Muscle layer of duodenum (tissue), 2 donors: ENCODE measurements at regions not wholly inside any gene's neighbourhood (a gene's known extent, or its start where the extent isn't known, plus 50 kb on each side); places are given as distances from the start of the nearest gene placed in this dataset.

Source experiments
- H3K27ac ChIP-seq: one replicate; pipeline ENCODE4 v1.7.0; 2013; ENCODE audit warnings: mild to moderate bottlenecking, low read length
- H3K27me3 ChIP-seq: one replicate; pipeline ENCODE4 v1.7.0; 2013; ENCODE audit warnings: low read depth, mild to moderate bottlenecking, control low read depth, low read length
- H3K36me3 ChIP-seq, 2 donors: one replicate each; pipeline ENCODE4 v1.7.0; 2013; ENCODE audit warnings: low read length in 2 of 2, control low read depth in 1 of 2, mild to moderate bottlenecking in 1 of 2; ENCODE audit not compliant: insufficient read depth in 2 of 2, control insufficient read depth in 1 of 2
- H3K4me1 ChIP-seq, 2 donors: one replicate each; pipeline ENCODE4 v1.7.0; 2013; ENCODE audit warnings: low read length in 2 of 2, mild to moderate bottlenecking in 2 of 2, control low read depth in 1 of 2, moderate library complexity in 1 of 2; ENCODE audit not compliant: insufficient read depth in 2 of 2, control insufficient read depth in 1 of 2
- H3K4me3 ChIP-seq, 2 donors: one replicate each; pipeline ENCODE4 v1.7.0; 2013; ENCODE audit warnings: low read length in 2 of 2, low read depth in 1 of 2, mild to moderate bottlenecking in 1 of 2
- H3K9me3 ChIP-seq, 2 donors: one replicate each; pipeline ENCODE4 v1.7.0; 2013; ENCODE audit warnings: low read length in 2 of 2, control low read depth in 1 of 2, mild to moderate bottlenecking in 1 of 2; ENCODE audit not compliant: control insufficient read depth in 1 of 2
- donor health status: healthy.

DNA sequence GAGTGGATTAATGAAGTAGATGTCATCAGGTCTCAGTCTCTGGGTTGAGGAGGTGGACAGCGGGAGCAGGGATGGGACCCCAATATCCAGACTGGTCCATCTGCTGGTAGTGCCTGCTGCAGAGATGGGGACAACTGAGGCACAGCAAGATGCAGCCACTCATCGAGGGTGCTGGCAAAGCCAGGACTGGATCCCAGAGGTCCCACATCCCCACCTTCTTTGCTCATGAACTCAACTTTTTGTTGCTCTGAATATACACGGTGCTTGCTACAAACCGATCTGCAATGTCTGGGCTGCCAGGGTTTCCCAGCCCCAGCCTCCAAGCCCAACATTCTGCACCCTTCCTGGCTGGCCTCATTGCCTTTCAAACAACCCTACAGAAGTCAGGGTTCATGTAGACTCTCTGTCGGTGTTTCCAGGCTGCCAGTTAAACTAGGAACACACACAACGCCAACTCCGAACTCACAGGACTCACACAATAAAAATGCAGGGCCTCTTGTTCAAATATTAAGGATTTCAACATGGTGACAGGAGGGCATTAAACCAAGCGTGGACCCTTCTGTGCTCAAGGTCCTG is 168.2 kb downstream of the MN1 start:
- no peak overlapping the region for H3K27ac ChIP-seq
- peaks cover 5% of the 10 kb centered on the region for H3K27me3 ChIP-seq
- H3K4me3 ChIP-seq: no peak overlapping the region
- H3K4me1 ChIP-seq: peaks cover 0 to 9% of the 10 kb centered on the region in 2 donors
- no peaks in the 10 kb centered on the region for H3K36me3 ChIP-seq
- H3K9me3 ChIP-seq: no peaks in the 10 kb centered on the region

DNA sequence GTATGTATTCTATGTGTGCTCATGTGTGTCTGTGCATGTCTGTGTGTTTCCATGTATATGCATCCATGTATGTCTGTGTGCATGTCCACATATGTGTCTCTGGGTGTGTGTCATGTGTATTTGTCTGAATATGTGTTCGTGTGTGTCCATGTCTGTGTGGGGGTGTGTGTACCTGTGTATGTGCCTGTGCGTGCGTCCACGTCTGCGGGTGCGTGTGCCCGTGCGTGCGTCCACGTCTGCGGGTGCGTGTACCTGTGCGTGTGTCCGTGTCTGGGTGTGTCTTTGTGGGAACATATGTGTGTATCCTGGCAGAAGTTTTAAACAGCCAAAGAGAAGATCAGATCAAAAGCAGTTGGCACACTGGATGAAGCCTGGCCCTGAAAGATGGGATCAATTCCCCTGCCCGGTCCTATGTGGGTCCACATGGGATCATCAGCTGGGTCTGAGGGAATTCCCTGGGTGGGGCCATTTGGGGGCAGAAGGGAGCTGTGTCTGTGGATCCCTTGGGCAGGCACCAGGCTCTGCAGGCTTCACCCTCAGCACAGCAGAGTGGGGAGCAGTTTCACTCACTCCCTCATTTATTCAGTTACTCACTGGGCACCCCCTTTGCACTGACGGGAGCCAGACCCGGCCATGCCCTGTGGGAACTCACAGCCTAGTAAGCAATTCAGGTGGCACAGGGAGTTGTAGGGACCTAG is 167.4 kb downstream of the MN1 start:
- Histone ChIP-seq H3K9me3 (no peaks in the 10 kb centered on the region), H3K4me3 (no peak overlapping the region), H3K4me1 (peaks cover 0 to 9% of the 10 kb centered on the region in 2 donors), H3K27ac (no peak overlapping the region), H3K36me3 (no peaks in the 10 kb centered on the region), H3K27me3 (peaks cover 5% of the 10 kb centered on the region)

GRCh38 chr22:27635435-27635834 is 166.1 kb downstream of the MN1 start:
- H3K36me3 ChIP-seq: no peaks in the 10 kb centered on the region
- no peaks in the 10 kb centered on the region for H3K9me3 ChIP-seq
- no peak overlapping the region for H3K27ac ChIP-seq
- peaks cover 5% of the 10 kb centered on the region for H3K27me3 ChIP-seq
- peaks cover 0 to 9% of the 10 kb centered on the region in 2 donors for H3K4me1 ChIP-seq
- no peak overlapping the region for H3K4me3 ChIP-seq

DNA sequence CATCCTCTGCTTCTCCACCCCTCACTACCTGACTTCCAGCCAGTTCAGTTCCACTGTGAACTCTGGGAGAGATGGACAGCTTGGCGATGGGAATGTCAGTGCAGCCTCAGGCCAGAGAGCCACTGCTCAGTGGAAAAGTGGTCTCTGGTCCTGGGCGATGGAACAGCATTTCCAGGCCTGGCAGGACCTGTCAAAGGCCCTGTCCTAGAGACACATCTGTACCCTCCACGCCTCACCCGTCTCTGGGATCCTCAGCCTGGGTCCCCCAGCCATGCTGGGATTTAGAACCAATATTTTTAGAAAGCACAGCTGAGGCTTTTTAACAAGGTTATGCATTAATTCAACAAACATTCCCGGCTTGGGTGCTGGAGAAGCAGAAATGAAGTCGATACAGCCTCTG is 165.7 kb downstream of the MN1 start:
- Histone ChIP-seq H3K36me3 (no peaks in the 10 kb centered on the region), H3K4me3 (no peak overlapping the region), H3K4me1 (peaks cover 0 to 9% of the 10 kb centered on the region in 2 donors), H3K27ac (no peak overlapping the region), H3K27me3 (peaks cover 5% of the 10 kb centered on the region), H3K9me3 (no peaks in the 10 kb centered on the region)

GRCh38 chr22:27636716-27637508 is 164.6 kb downstream of the MN1 start:
- Histone ChIP-seq H3K27me3 (peaks cover 5% of the 10 kb centered on the region), H3K9me3 (no peaks in the 10 kb centered on the region), H3K36me3 (no peaks in the 10 kb centered on the region), H3K4me1 (peaks cover 0 to 13% of the 10 kb centered on the region in 2 donors), H3K4me3 (no peak overlapping the region), H3K27ac (no peak overlapping the region)

- no peak overlapping the region for H3K27ac ChIP-seq
- H3K36me3 ChIP-seq: no peaks in the 10 kb centered on the region
- peaks cover 0 to 13% of the 10 kb centered on the region in 2 donors for H3K4me1 ChIP-seq
These were observed 164.0 kb downstream of the MN1 start for GRCh38 chr22:27637604-27638003.

DNA sequence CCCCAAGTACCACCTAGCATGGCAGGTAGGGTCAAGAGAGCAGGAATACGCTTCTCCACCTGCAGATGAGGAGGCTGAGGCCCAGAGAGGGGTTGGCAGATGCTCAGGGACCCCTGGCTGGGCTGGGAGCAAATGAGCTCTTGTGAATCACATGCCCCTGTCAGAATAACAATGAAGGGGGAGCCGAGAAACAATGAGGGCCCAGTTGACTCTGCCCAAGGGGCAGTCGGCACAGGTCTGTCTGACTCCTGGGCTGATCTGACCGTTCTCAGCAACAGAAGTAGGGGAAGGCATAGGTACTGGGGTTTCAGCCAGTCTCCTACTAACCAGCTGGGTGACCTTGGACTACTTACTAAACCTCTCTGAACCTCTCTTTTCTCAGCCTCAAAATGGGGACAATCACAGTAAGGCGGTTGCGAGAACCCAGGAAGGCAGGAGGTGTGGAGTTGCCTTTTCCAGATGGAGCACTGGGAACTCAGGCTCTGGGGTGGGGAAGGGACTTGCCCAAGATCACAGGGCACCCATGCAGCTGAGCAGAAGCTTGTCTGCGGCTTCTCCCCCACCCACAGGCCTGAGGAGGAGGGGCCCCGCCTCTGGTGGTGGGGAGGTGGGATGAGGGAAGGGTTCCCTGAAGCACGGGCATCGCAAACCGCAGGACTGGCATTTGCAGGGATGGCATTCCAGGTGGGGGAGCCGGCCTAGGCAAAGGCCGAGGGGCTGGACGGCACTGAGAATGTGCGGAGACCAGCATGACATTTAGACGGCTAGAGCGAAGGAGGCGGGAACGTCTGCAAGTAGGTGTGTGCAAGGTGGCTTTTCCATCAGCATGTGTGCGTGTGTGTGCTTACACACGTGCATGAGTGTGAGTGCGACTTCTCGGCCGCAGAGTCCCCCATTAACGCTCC is 163.0 kb downstream of the MN1 start:
- no peaks in the 10 kb centered on the region for H3K36me3 ChIP-seq
- peaks cover 0 to 13% of the 10 kb centered on the region in 2 donors for H3K4me1 ChIP-seq
- H3K4me3 ChIP-seq: no peak overlapping the region
- H3K9me3 ChIP-seq: no peaks in the 10 kb centered on the region
- no peak overlapping the region for H3K27ac ChIP-seq
- H3K27me3 ChIP-seq: peaks cover 5% of the 10 kb centered on the region

More at GRCh38 chr22:27637604-27638003, 164.0 kb downstream of the MN1 start:
- peaks cover 5% of the 10 kb centered on the region for H3K27me3 ChIP-seq
- no peaks in the 10 kb centered on the region for H3K9me3 ChIP-seq
- no peak overlapping the region for H3K4me3 ChIP-seq

GRCh38 chr22:27639248-27640086 is 162.1 kb downstream of the MN1 start:
- peaks cover 0 to 13% of the 10 kb centered on the region in 2 donors for H3K4me1 ChIP-seq
- no peaks in the 10 kb centered on the region for H3K36me3 ChIP-seq
- no peaks in the 10 kb centered on the region for H3K9me3 ChIP-seq
- H3K27ac ChIP-seq: no peak overlapping the region
- peaks cover 5% of the 10 kb centered on the region for H3K27me3 ChIP-seq
- H3K4me3 ChIP-seq: no peak overlapping the region

DNA sequence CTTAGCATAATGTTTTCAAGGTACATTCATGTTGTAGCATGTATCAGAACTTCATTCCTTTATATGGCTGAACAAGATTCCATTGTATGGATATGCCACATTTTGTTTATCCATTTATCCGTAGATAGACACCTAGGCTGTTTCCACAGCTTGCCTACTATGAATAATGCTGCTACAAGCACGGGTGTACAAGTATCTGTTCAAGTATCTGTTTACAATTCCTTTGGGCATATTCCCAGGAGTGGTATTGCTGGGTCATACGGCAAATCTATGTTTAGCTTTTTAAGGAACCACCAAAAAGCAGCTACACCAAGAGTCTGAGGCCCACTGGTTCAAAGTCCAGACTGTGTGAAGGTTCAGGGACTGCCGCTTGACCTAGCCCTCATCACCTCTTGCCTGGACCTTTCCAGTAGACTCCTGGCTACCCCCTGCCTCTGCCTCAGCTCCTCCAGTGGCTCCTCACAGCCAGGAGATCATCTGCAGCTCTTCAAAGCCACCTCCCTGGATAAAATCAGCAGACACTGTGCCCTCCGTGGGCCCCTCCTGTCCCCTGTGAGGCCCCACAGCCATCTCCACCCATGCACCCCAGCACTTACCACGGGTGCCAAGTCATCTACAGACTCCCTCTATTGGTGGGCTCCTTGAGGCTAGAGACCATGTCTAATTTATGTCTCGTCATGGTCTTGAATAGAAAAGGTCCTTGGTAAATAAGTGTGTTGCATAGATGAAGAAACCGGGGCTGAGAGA is 160.3 kb downstream of the MN1 start:
- Histone ChIP-seq H3K27me3 (no peaks in the 10 kb centered on the region), H3K9me3 (no peaks in the 10 kb centered on the region), H3K36me3 (no peaks in the 10 kb centered on the region), H3K4me1 (peaks cover 0 to 13% of the 10 kb centered on the region in 2 donors), H3K27ac (no peak overlapping the region), H3K4me3 (no peak overlapping the region)
